HCT116 (cell line): ENCODE measurements at regions not wholly inside any gene's neighbourhood (a gene's known extent, or its start where the extent isn't known, plus 50 kb on each side); places are given as distances from the start of the nearest gene placed in this dataset.

Experiments used
- ATAC-seq: fragments of 200-7000 bp; cut with Tn5 transposase; 2 replicates; pipeline ENCODE4 v1.9.1; 2020; ENCODE audit warnings: mild to moderate bottlenecking, moderate library complexity
- BruUV-seq: library from RNA; stranded (reverse); fragments of 400-500 nt; replicated peaks from 2 replicates; lab custom pipeline; 2021; lab: Mats Ljungman, UMichigan
- CTCF ChIA-PET: fragments of 300-600 bp; sonication (Branson Sonifier 250); formaldehyde crosslinking; loops from one replicate; lab custom pipeline; 2021; ENCODE audit warnings: antibody characterized with exemption; lab: Charles Lee
- POLR2A ChIA-PET: fragments of 300-600, 350-600 bp; sonication (Branson Sonifier 250); formaldehyde crosslinking; loops from one replicate; lab custom pipeline; 2021; ENCODE audit warnings: antibody characterized with exemption; lab: Charles Lee
- RAD21 ChIA-PET, 2 experiments: fragments of 300-600 bp; sonication (Branson Sonifier 250); formaldehyde crosslinking; loops; one replicate each; lab custom pipeline; 2023; ENCODE audit warnings: low total read pairs in 2 of 2; ENCODE audit not compliant: uncharacterized antibody in 2 of 2, unreplicated experiment in 2 of 2, low non-redundant PET in 1 of 2; lab: Charles Lee
- DNase-seq: peaks from one replicate; pipeline ENCODE4 v3.0.0-alpha.2; 2010; ENCODE audit warnings: low read depth, low spot score
- H2AFZ ChIP-seq: fragments of 200-600 bp; shearing (Covaris generic), sonication (generic); 2 replicates; pipeline ENCODE4 v1.6.1; 2017; ENCODE audit warnings: low read depth, mixed run types, mixed read lengths, antibody characterized with exemption, low read length; ENCODE audit not compliant: poor library complexity, severe bottlenecking
- H3K27ac ChIP-seq: 2 replicates; pipeline ENCODE4 v1.5.1; 2012; ENCODE audit warnings: low read depth, low read length
- H3K27me3 ChIP-seq: fragments of 200-600 bp; sonication (generic); 2 replicates; pipeline ENCODE4 v1.6.1; 2016; ENCODE audit warnings: mixed run types, low read length, mixed read lengths; ENCODE audit not compliant: insufficient read depth
- H3K36me3 ChIP-seq, 2 experiments: fragments of 200-500 bp in 1 of 2; fragments of 200-600 bp in 1 of 2; sonication (Bioruptor generic) in 1 of 2; sonication (generic) in 1 of 2; 2 replicates each; pipeline versions ENCODE4 v1.5.1 to v1.6.1; 2014 to 2016; ENCODE audit warnings: low read length in 2 of 2, inconsistent platforms in 1 of 2, mixed read lengths in 1 of 2, mixed run types in 1 of 2; ENCODE audit not compliant: insufficient read depth in 2 of 2, control insufficient read depth in 1 of 2
- H3K4me1 ChIP-seq, 2 experiments: fragments of 200-600 bp in 1 of 2; sonication (generic) in 1 of 2; 2 replicates each; pipeline versions ENCODE4 v1.5.1 to v1.6.1; 2012 to 2017; ENCODE audit warnings: low read length in 2 of 2, inconsistent platforms in 1 of 2, mild to moderate bottlenecking in 1 of 2, mixed read lengths in 1 of 2, mixed run types in 1 of 2, moderate library complexity in 1 of 2; ENCODE audit not compliant: insufficient read depth in 2 of 2, control insufficient read depth in 1 of 2
- H3K4me2 ChIP-seq: fragments of 200-600 bp; sonication (generic); 2 replicates; pipeline ENCODE4 v1.6.1; 2017; ENCODE audit warnings: mixed run types, low read length, mixed read lengths
- H3K4me3 ChIP-seq, 2 experiments: fragments of 200-600 bp in 1 of 2; sonication (generic) in 1 of 2; replicated peaks in 1 of 2; 2 replicates each; pipeline ENCODE4 v1.5.1; 2011 to 2016; ENCODE audit warnings: low read length in 2 of 2, control low read depth in 1 of 2, low read depth in 1 of 2, mild to moderate bottlenecking in 1 of 2, mixed read lengths in 1 of 2, mixed run types in 1 of 2
- H3K79me2 ChIP-seq: fragments of 200-600 bp; sonication (generic); 2 replicates; pipeline ENCODE4 v1.6.1; 2017; ENCODE audit warnings: mild to moderate bottlenecking, mixed run types, low read length, moderate library complexity, mixed read lengths; ENCODE audit not compliant: insufficient read depth
- H3K9ac ChIP-seq: fragments of 200-600 bp; sonication (generic); 2 replicates; pipeline ENCODE4 v1.6.1; 2016; ENCODE audit warnings: low read length, mixed read lengths
- H3K9me2 ChIP-seq: fragments of 200-600 bp; sonication (generic), shearing (Covaris generic); 2 replicates; pipeline ENCODE4 v1.6.1; 2017; ENCODE audit warnings: mixed run types, mild to moderate bottlenecking, moderate library complexity; ENCODE audit not compliant: insufficient read depth
- H3K9me3 ChIP-seq, 2 experiments: fragments of 200-500 bp in 1 of 2; fragments of 200-600 bp in 1 of 2; sonication (Bioruptor generic) in 1 of 2; sonication (generic) in 1 of 2; 2 replicates each; pipeline ENCODE4 v1.6.1; 2014 to 2017; ENCODE audit warnings: low read length in 2 of 2, mixed read lengths in 2 of 2, inconsistent platforms in 1 of 2, low read depth in 1 of 2, mild to moderate bottlenecking in 1 of 2, mixed run types in 1 of 2, moderate library complexity in 1 of 2; ENCODE audit not compliant: control insufficient read depth in 1 of 2, insufficient read depth in 1 of 2
- H4K20me1 ChIP-seq: fragments of 200-600 bp; sonication (generic), shearing (Covaris generic); 2 replicates; pipeline ENCODE4 v1.6.1; 2017; ENCODE audit warnings: mixed run types, mild to moderate bottlenecking, moderate library complexity; ENCODE audit not compliant: insufficient read depth
- ATF3 ChIP-seq: IDR thresholded peaks from 2 replicates; pipeline ENCODE4 v1.6.1; 2012
- CBX3 ChIP-seq: IDR thresholded peaks from 2 replicates; pipeline ENCODE4 v1.6.1; 2012; ENCODE audit warnings: low read depth
- CEBPB ChIP-seq: IDR thresholded peaks from 2 replicates; pipeline ENCODE4 v1.6.1; 2012; ENCODE audit warnings: low read depth
- CTCF ChIP-seq, 3 experiments: fragments of 200-600 bp in 1 of 3; sonication (generic) in 1 of 3; IDR thresholded peaks in 2 of 3; conservative IDR thresholded peaks in 1 of 3; 2 replicates each; pipeline ENCODE4 v1.5.1; 2012 to 2017; ENCODE audit warnings: low read depth in 2 of 3, low read length in 2 of 3, antibody characterized with exemption in 1 of 3, borderline replicate concordance in 1 of 3, control low read depth in 1 of 3, mild to moderate bottlenecking in 1 of 3, mixed read lengths in 1 of 3, mixed run types in 1 of 3, moderate library complexity in 1 of 3; ENCODE audit not compliant: insufficient read depth in 1 of 3
- EZH2phosphoT487 ChIP-seq: fragments of 200-600 bp; IDR thresholded peaks from 2 replicates; pipeline ENCODE4 v1.6.1; 2018; ENCODE audit warnings: antibody characterized with exemption, borderline replicate concordance
- FOSL1 ChIP-seq: IDR thresholded peaks from 2 replicates; pipeline ENCODE4 v1.6.1; 2012; ENCODE audit warnings: low read depth
- JUND ChIP-seq: IDR thresholded peaks from 2 replicates; pipeline ENCODE4 v1.6.1; 2012
- MAX ChIP-seq: IDR thresholded peaks from 2 replicates; pipeline ENCODE4 v1.6.1; 2012
- POLR2A ChIP-seq: IDR thresholded peaks from 2 replicates; pipeline ENCODE4 v1.7.0; 2011; ENCODE audit warnings: borderline replicate concordance; ENCODE audit not compliant: insufficient read depth, insufficient read length; ENCODE audit errors: extremely low read depth
- RAD21 ChIP-seq: IDR thresholded peaks from 2 replicates; pipeline ENCODE4 v1.6.1; 2012; ENCODE audit warnings: low read depth, mild to moderate bottlenecking
- REST ChIP-seq: IDR thresholded peaks from 2 replicates; pipeline ENCODE4 v1.6.1; 2012; ENCODE audit warnings: low read depth
- SIN3A ChIP-seq: IDR thresholded peaks from 2 replicates; pipeline ENCODE4 v1.6.1; 2012; ENCODE audit warnings: low read depth
- SP1 ChIP-seq: IDR thresholded peaks from 2 replicates; pipeline ENCODE4 v1.6.1; 2012; ENCODE audit warnings: low read depth
- SRF ChIP-seq: IDR thresholded peaks from 2 replicates; pipeline ENCODE4 v1.6.1; 2012; ENCODE audit warnings: low read depth
- TCF7L2 ChIP-seq: IDR thresholded peaks from 2 replicates; pipeline ENCODE4 v1.7.0; 2011; ENCODE audit warnings: borderline replicate concordance, inconsistent platforms; ENCODE audit not compliant: insufficient read depth, insufficient read length; ENCODE audit errors: extremely low read depth
- YY1 ChIP-seq: IDR thresholded peaks from 2 replicates; pipeline ENCODE4 v1.6.1; 2011; ENCODE audit warnings: low read length, low read depth, moderate library complexity, mild to moderate bottlenecking; ENCODE audit not compliant: insufficient replicate concordance; ENCODE audit errors: extremely low read depth
- ZBTB33 ChIP-seq: IDR thresholded peaks from 2 replicates; pipeline ENCODE4 v1.6.1; 2011; ENCODE audit warnings: mild to moderate bottlenecking, low read length, moderate library complexity; ENCODE audit not compliant: insufficient replicate concordance; ENCODE audit errors: extremely low read depth
- ZFX ChIP-seq: fragments of 450-650 bp; IDR thresholded peaks from 2 replicates; pipeline ENCODE4 v1.6.1; 2017
- ZNF274 ChIP-seq: fragments of 200-500 bp; sonication (Bioruptor generic); IDR thresholded peaks from 2 replicates; pipeline ENCODE4 v1.6.1; 2014; ENCODE audit warnings: mild to moderate bottlenecking, low read depth, low read length, inconsistent platforms
- intact Hi-C: fragments of 100-400 bp; cut with micrococcal nuclease; formaldehyde crosslinking; loops from 2 replicates; pipeline ENCODE4 v1.10.0; 2022

- H3K4me2 ChIP-seq: no peak overlapping the region
- CTCF ChIA-PET: no interaction called here
Measured at GRCh38 chr7:68087401-68087800, 1090.8 kb downstream of the TYW1 start.

More at GRCh38 chr7:68087401-68087800, 1090.8 kb downstream of the TYW1 start:
- no peak overlapping the region for H3K9ac ChIP-seq
- no peaks in the 10 kb centered on the region for H3K4me1 ChIP-seq
- RAD21 ChIA-PET: no interaction called here
- no peak overlapping the region for H2AFZ ChIP-seq
- no peaks in the 10 kb centered on the region for H3K79me2 ChIP-seq
- no peak for DNase-seq
- H4K20me1 ChIP-seq: no peaks in the 10 kb centered on the region
- intact Hi-C loops: no loop called here
- no peak overlapping the region for H3K4me3 ChIP-seq
- BruUV-seq: no TSS peak
- peaks cover 0 to 9% of the 10 kb centered on the region in 2 experiments; a peak in 2 of 4 replicates for H3K9me3 ChIP-seq
- no peaks in the 10 kb centered on the region for H3K27me3 ChIP-seq
- TF ChIP-seq YY1 (no peak), SP1 (no peak), RAD21 (no peak), SIN3A (no peak), SRF (no peak), ZBTB33 (no peak), TCF7L2 (no peak), CEBPB (no peak), EZH2phosphoT487 (no peak), CBX3 (no peak), REST (no peak), MAX (no peak), ZNF274 (no peak), FOSL1 (no peak), ZFX (no peak), JUND (no peak), ATF3 (no peak), POLR2A (no peak), CTCF (IDR thresholded peaks at IDR 0.05 in 2 of 3, conservative IDR thresholded peaks at IDR 0.05 in 1 of 3; ENCODE audit: borderline replicate concordance in 1 of 3, insufficient read depth in 1 of 3, low read depth in 2 of 3, low read length in 2 of 3) (no peak)
- TF ChIP-seq, all 23 proteins: peak for 0
- Histone ChIP-seq H3K36me3 (no peaks in the 10 kb centered on the region), H3K9me2 (no peaks in the 10 kb centered on the region), H3K27ac (no peak overlapping the region)
- ATAC-seq: no peak
- POLR2A ChIA-PET: no interaction called here
